ENCODE measurements at regions not wholly inside any gene's neighbourhood (a gene's known extent, or its start where the extent isn't known, plus 50 kb on each side); places are given as distances from the start of the nearest gene placed in this dataset.

DNA sequence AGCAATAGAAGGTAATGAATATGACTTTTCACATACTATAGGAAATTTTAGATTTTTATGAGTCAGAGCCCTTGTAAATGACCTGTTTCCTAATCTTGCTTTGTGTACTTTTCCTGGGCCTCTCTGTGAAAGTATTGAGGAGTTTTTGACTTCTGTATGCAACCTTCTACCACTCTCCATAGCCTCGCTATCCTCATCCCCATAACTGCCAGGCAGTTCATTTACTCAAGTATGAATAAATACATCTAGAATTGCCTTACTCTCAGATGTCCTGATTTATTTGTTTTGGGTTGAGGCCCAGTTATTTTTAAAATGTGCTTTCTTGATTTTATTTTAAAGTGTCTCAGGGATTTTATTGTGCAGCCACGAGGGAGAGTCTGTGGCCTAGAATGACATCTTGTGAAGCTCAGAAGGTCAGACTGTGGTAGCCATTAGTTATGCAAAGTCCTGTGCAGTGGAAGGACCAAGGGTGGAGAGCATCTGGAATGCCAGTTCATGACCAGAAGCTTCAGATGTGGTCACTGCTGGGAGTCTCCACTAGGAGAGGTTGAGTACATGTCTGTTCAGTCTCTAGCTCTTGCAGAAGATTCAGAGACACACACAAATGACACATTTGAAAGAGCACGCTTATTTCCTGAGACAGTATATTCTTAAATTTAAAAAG is 346.2 kb upstream of the IMPG1 start:
- DNase-seq (ENCODE audit: low spot score), result no peak
- intact Hi-C loops (cut with DNase I), result no loop called here

DNA sequence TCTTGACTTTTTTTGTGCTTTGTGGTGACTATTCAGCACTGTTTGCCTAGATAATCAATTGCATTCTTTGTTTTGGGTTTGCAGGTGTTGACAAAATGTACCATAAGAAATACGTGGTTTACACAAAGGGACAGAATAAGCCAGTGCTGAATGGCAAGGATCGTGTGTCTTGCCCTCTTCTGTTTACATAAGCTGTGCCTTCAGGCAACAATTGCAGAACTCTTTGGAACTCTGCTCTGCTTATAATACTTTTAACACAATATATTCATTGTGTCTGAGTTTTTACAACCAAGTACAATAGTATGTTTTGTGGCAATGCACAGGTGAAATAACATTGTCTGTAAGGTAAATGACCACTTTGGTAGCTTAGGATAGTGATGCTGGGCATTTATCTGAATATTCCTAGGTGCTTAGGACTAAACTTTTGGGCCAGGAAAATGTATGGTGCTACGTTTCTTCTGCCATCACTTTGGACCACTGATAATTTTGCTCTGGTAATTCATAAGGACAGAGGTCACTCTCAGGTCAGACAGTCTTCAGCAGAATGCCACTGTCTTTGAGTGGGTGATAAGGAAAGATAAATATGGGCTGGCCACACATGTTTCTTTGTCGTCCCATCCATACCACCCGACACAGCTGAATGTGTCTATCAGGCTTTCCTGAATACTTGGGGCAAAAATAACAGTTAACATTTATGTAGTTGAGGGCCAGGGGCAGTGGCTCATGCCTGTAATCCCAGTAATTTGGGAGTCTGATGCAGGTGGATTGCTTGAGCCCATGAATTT is 344.6 kb upstream of the IMPG1 start:
- DNase-seq (ENCODE audit: low spot score), result no peak
- intact Hi-C loops (cut with DNase I), result no loop called here

DNA sequence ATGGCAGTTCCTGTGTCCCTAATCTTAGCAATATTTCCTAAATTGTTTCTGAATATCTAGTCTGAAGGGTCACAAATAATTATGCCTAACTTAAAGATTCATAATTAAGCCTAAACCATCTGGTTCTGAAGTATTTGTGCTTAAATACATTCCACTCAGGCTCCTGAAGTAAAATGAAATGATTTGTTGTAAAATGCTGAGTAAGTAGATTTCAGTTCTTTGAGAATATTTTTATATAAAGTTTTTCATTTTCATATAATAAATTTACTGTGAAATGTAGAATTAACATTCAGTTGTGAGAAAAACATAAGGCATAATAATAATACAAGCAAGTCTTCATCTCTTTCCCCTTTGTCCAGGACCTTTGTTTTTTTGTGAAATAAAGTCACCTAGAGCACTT is 330.6 kb upstream of the IMPG1 start:
- DNase-seq (ENCODE audit: low spot score), result no peak
- intact Hi-C loops (cut with DNase I), result no loop called here

DNA sequence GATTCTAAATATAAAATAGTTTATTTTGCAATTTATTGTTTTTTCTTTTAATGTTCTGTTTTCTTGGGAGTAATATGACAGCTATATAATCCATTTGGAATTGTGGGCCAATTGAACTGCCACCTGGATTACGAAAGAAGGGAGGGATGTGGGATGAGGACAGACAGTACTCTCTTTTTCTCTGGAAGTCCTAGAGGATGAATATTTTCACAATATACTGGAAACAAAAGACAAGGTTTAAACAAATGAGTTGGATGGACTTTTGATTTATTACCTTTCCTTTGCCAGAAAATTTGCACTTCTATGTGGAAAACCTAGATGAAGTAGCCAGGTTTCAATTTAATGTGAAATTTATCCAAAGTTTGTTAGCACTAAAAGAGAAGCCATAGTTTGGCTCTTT is 325.5 kb upstream of the IMPG1 start:
- DNase-seq (ENCODE audit: low spot score), result no peak
- intact Hi-C loops (cut with DNase I), result no loop called here

DNA sequence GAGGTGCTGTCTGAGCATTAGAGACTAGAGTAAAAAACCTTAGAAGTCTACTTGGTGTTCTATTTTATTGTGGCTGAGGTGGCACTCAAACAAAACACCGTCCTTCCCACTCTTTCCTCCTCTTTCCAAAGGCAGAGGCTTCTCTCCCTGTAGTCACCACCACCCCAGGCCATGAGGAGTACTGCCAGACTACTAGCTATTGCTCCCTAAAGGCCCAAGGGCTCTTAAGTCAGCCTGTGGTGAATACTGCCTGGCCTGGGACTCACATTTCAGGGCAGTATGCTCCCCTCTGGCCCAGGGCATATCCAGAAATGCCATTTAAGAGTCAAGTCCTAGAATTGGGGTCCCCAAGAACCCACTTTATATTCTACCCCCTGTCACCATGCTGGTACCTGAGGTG is 309.7 kb upstream of the IMPG1 start:
- no peak for DNase-seq (ENCODE audit: low spot score)

DNA sequence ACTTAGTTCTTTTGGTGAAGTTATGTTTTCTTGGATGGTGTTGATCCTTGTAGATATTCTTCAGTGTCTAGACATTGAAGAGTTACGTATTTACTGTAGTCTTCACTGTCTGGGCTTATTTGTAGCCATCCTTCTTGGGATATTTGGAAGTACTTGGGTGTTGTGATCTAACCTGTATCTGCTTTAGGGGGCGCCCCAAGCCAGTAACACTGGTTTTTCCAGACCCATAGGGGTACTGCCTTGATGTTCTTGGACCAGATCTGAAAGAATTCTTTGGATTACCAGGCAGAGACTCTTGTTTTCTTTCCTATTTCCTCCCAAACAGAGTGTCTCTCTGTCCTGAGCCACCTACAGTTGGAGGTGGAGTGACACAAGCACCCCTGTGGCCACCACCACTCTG is 309.1 kb upstream of the IMPG1 start:
- no peak for DNase-seq (ENCODE audit: low spot score)
- intact Hi-C loops (cut with DNase I), result no loop called here

More for the DNA sequence above, 309.7 kb upstream of the IMPG1 start:
- intact Hi-C loops (cut with DNase I), result no loop called here

DNA sequence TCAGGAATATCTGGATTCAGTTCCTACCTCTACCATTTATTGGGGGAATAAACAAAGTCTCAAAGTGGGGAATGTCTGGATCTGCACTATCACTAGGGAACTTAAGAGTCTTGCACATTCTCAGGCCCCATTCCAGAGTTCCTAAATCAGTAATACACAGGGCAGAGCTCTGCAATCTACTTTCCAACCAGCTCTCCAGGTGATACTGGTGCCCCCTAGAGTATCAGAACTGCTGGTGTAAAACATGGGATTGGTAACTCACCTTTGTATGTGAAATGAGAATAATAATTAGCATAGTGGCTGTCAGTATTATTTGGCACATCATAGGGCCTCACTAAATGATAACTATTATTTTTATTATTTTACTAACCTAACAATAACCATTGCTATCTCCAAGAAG is 278.8 kb upstream of the IMPG1 start:
- no peak for DNase-seq (ENCODE audit: low spot score)
- intact Hi-C loops (cut with DNase I), result no loop called here

DNA sequence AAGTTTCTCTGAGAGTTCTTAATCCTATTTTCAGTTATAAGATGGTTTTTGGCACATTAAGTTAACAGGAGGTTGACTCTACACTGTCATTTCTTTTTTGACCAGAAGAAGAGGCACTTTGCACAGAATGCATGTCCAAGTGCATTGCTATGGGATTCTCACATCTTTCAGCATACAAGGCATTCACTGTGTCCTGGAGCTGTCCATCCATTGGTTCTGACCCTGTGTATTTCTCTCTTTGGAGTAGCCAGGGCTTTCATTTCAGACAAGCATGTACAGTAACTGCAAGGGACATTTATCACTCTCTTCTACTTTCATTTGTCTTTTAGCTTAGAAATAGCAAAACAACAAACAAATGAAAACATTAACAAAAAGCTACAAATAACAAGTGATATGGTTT is 275.1 kb upstream of the IMPG1 start:
- DNase-seq (ENCODE audit: low spot score), result no peak
- intact Hi-C loops (cut with DNase I), result no loop called here

DNA sequence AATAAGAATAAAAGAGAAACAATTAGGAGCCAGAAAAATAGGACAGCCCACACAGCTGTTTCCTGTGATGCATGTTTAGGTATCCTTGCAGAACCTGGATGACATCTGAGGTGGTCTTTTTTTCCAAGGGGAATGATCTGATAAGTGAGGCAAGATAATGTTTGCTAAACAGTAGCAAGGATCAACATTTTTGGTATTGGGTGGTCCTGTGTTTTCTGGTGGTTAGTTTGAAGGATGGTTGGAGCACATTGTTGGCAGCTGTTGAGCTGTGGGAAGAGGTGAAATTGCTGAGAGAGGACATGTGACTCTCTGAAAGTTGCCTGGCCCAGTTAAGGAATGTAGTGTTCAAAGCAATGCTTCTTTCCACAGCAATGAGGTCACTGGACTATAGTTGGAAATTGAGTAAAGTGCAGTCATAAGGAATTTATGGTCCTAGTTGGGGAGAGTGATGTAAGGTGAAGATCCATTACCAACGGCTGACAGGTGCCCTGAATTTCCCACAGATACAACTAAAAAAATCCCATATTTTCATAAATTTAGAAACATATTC is 270.2 kb upstream of the IMPG1 start:
- intact Hi-C loops (cut with DNase I), result no loop called here
- DNase-seq (ENCODE audit: low spot score), result no peak

DNA sequence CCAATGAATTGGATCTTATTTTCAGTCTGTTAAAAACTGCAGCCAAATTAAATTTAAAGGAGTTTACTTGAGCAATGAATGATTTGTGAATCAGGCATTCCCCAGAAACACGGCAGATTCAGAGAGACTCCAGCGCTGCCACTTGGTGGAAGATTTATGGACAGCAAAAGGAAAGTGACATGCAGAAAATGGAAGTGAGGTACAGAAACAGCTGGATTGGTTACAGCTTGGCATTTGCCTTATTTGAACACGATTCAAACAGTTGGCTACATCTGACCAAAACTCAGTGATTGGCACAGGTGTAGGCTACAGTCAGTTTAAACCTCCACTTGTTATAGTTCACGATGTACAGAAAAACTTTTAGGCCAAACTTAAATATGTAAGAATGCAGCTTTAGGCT is 257.6 kb upstream of the IMPG1 start:
- intact Hi-C loops (cut with DNase I), result no loop called here
- DNase-seq (ENCODE audit: low spot score), result no peak

DNA sequence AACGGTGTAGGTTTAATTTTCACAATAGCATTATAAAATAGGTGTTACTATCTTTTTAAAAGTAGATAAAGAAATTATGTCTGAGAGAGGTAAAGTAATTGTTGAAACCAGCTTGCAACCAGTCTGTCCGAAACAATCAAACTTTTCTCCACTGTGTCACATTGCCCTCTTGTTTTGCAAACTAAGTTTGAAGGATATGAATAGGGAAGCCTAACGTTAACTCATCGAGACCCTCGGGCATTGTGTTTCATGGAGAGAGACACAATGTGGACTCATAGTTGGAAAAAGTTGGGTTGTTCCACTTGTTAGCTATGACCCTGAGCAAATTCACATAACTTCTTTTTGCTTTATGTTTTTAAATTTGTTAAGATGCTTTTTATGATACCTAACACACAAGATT is 254.4 kb upstream of the IMPG1 start:
- DNase-seq (ENCODE audit: low spot score), result no peak
- intact Hi-C loops (cut with DNase I), result no loop called here
